ENCODE measurements at regions not wholly inside any gene's neighbourhood (a gene's known extent, or its start where the extent isn't known, plus 50 kb on each side); places are given as distances from the start of the nearest gene placed in this dataset.

DNA sequence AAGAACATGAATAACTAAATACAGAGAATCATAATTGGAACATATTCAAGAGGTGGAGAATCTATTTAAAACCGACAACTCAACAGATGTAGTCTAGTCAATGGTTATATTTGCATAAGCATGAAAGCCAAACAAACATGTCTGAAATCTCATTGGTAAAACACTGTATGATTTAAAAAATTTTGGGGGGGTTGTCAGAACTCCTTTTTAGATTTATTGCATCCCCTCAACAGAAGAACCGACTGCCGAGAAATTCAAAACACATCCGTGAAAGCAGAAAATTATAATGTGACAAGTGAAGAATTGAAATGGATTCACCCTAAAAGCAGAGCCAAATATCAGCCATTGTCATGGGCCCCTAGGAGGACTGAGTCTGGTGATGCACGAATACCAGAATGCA lies 633.4 kb upstream of the KCNMB2 start:
- TF ChIP-seq, protein P1, sequence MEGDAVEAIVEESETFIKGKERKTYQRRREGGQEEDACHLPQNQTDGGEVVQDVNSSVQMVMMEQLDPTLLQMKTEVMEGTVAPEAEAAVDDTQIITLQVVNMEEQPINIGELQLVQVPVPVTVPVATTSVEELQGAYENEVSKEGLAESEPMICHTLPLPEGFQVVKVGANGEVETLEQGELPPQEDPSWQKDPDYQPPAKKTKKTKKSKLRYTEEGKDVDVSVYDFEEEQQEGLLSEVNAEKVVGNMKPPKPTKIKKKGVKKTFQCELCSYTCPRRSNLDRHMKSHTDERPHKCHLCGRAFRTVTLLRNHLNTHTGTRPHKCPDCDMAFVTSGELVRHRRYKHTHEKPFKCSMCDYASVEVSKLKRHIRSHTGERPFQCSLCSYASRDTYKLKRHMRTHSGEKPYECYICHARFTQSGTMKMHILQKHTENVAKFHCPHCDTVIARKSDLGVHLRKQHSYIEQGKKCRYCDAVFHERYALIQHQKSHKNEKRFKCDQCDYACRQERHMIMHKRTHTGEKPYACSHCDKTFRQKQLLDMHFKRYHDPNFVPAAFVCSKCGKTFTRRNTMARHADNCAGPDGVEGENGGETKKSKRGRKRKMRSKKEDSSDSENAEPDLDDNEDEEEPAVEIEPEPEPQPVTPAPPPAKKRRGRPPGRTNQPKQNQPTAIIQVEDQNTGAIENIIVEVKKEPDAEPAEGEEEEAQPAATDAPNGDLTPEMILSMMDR (IDR thresholded peaks at IDR 0.05), result no peak
- no peak for TF ChIP-seq POLR2A (IDR thresholded peaks at IDR 0.05)

All from thyroid gland (tissue), 4 donors.